ENCODE measurements at regions not wholly inside any gene's neighbourhood (a gene's known extent, or its start where the extent isn't known, plus 50 kb on each side); places are given as distances from the start of the nearest gene placed in this dataset.
"Not testable (repeated sequence)": the region's sequence is repeated elsewhere in the genome, so short reads cannot be mapped to it uniquely, and the experiment has no call there.

DNA sequence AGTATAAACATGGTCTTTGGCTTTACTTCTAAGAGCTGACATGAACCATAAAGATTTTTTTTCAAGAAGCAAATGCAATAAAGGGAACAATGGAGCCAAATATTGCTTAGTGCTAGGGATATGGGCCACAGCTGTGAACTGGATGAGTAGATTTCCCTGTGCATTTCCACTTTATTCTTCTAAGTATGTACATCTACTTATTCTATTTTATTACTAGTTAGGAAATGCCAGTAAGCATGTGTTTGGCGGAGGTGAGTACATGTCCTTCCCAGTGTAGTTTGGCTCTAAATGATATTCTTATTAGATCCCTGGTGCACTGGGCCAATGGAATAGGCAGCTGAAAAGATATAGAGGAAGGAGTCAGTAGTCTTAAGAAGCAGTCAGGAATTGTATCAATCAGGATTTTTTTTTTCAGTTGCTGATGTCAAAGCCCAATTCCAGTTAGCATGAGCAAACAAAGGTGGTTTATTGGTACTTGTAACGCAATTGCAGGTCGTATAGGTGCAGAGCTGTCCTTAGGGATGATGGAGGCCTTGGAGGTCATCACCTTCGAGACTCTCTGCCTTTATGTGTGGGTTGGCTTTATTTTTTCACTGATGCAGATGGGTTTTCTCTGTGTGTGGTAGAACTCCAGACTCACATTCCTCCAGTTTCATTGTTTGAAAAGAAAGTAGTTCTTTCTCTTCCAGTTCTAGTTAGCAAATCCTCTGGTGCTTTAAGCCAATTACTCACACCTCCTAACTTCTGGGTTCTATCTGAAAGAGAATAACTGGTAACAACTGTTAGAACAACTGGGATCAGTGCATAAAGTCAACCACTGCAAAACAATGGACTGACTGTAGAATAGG lies 139.0 kb upstream of the LRIG3 start:
- no peaks in the 10 kb centered on the region for H3K27me3 ChIP-seq (replicated peaks; ENCODE audit: control insufficient read depth, insufficient read depth, low read length)
- H3K36me3 ChIP-seq (ENCODE audit: control insufficient read depth, insufficient read depth, low read length) = no peaks in the 10 kb centered on the region
- intact Hi-C loops (cut with micrococcal nuclease; ENCODE audit: unreplicated experiment) = no loop called here
- Mint-ChIP-seq H3K36me3 (ENCODE audit: insufficient read depth, unreplicated experiment) (no peaks in the 10 kb centered on the region), H3K27me3 (ENCODE audit: insufficient read depth, unreplicated experiment) (no peaks in the 10 kb centered on the region), H3K9me3 (ENCODE audit: unreplicated experiment) (no peaks in the 10 kb centered on the region), H3K4me3 (ENCODE audit: unreplicated experiment) (no peak overlapping the region), H3K4me1 (ENCODE audit: low read depth, unreplicated experiment) (no peaks in the 10 kb centered on the region), H3K27ac (ENCODE audit: unreplicated experiment) (no peak overlapping the region)
- DNase-seq = no peak
- BruUV-seq (replicated peaks) = no TSS peak
- no peak overlapping the region for H3K4me3 ChIP-seq (ENCODE audit: low read depth, low read length)
- no peak for TF ChIP-seq CTCF (IDR thresholded peaks at IDR 0.05; ENCODE audit: insufficient read depth in 1 of 2, low read depth in 1 of 2, low read length in 1 of 2, severe bottlenecking in 1 of 2, unreplicated experiment in 1 of 2)
- CTCF ChIA-PET = no interaction called here
- H3K4me1 ChIP-seq = peaks cover 5% of the 10 kb centered on the region; the same call in 1 of the 2 replicates
- POLR2A ChIA-PET = no interaction called here
- no peaks in the 10 kb centered on the region for H3K9me3 ChIP-seq

- Mint-ChIP-seq H3K9me3 (ENCODE audit: unreplicated experiment) (no peaks in the 10 kb centered on the region), H3K36me3 (ENCODE audit: insufficient read depth, unreplicated experiment) (no peaks in the 10 kb centered on the region), H3K27ac (ENCODE audit: unreplicated experiment) (no peak overlapping the region), H3K4me3 (ENCODE audit: unreplicated experiment) (no peak overlapping the region), H3K4me1 (ENCODE audit: low read depth, unreplicated experiment) (no peaks in the 10 kb centered on the region), H3K27me3 (ENCODE audit: insufficient read depth, unreplicated experiment) (no peaks in the 10 kb centered on the region)
- H3K9me3 ChIP-seq = no peaks in the 10 kb centered on the region
- no peaks in the 10 kb centered on the region for H3K36me3 ChIP-seq (ENCODE audit: control insufficient read depth, insufficient read depth, low read length)
- intact Hi-C loops (cut with micrococcal nuclease; ENCODE audit: unreplicated experiment) = no loop called here
- no TSS peak for BruUV-seq (replicated peaks)
- H3K27me3 ChIP-seq (replicated peaks; ENCODE audit: control insufficient read depth, insufficient read depth, low read length) = no peaks in the 10 kb centered on the region
- peaks cover 5% of the 10 kb centered on the region; the same call in 1 of the 2 replicates for H3K4me1 ChIP-seq
- DNase-seq = no peak
- ChIA-PET POLR2A (no interaction called here), CTCF (no interaction called here)
- no peak for TF ChIP-seq CTCF (IDR thresholded peaks at IDR 0.05; ENCODE audit: insufficient read depth in 1 of 2, low read depth in 1 of 2, low read length in 1 of 2, severe bottlenecking in 1 of 2, unreplicated experiment in 1 of 2)
- H3K4me3 ChIP-seq (ENCODE audit: low read depth, low read length) = no peak overlapping the region
Observed at GRCh38 chr12:59056966-59057365, 136.7 kb upstream of the LRIG3 start.

DNA sequence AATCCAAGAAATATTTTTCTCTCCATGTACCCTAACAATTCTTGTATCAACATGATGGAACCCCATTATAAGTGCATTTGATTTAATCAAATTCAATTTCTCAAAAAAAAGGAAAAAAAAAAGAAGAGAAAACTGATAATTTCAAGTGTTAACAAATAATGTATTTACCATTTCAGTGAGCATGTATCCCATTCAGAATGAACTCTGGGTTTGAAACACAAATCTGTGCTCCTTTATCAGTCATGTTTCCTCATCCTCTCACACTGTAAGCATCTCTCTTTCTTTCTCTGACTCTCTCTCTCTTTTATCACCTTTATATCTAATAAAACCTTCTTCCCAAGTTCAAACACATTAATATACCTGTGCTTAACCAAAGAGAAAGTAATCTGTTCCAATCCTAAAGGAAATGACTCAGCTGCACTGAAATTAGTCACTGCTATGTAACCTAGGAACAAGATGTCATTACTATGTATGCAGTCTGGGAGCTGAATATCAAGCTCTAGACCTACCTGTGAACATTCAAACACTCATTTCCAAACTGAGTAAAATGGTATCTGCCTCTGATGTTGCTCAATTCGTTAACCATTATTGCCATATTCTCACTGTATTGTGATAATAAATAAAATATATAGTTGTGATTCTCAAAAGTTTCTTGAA lies 135.0 kb upstream of the LRIG3 start:
- Mint-ChIP-seq H3K9me3 (ENCODE audit: unreplicated experiment) (no peaks in the 10 kb centered on the region), H3K27me3 (ENCODE audit: insufficient read depth, unreplicated experiment) (no peaks in the 10 kb centered on the region), H3K27ac (ENCODE audit: unreplicated experiment) (no peak overlapping the region), H3K4me3 (ENCODE audit: unreplicated experiment) (no peak overlapping the region), H3K36me3 (ENCODE audit: insufficient read depth, unreplicated experiment) (no peaks in the 10 kb centered on the region), H3K4me1 (ENCODE audit: low read depth, unreplicated experiment) (no peaks in the 10 kb centered on the region)
- no peak for DNase-seq
- POLR2A ChIA-PET = no interaction called here
- no TSS peak for BruUV-seq (replicated peaks)
- H3K4me1 ChIP-seq = peaks cover 5% of the 10 kb centered on the region; the same call in 1 of the 2 replicates
- no peaks in the 10 kb centered on the region for H3K9me3 ChIP-seq
- H3K4me3 ChIP-seq (ENCODE audit: low read depth, low read length) = no peak overlapping the region
- CTCF ChIA-PET = no interaction called here
- intact Hi-C loops (cut with micrococcal nuclease; ENCODE audit: unreplicated experiment) = no loop called here
- TF ChIP-seq CTCF (IDR thresholded peaks at IDR 0.05; ENCODE audit: insufficient read depth in 1 of 2, low read depth in 1 of 2, low read length in 1 of 2, severe bottlenecking in 1 of 2, unreplicated experiment in 1 of 2) = no peak
- H3K27me3 ChIP-seq (replicated peaks; ENCODE audit: control insufficient read depth, insufficient read depth, low read length) = no peaks in the 10 kb centered on the region
- no peaks in the 10 kb centered on the region for H3K36me3 ChIP-seq (ENCODE audit: control insufficient read depth, insufficient read depth, low read length)

- POLR2A ChIA-PET; H3K27me3 ChIP-seq (replicated peaks; ENCODE audit: control insufficient read depth, insufficient read depth, low read length); H3K36me3 ChIP-seq (ENCODE audit: control insufficient read depth, insufficient read depth, low read length); H3K27me3 Mint-ChIP-seq (ENCODE audit: insufficient read depth, unreplicated experiment); H3K9me3 Mint-ChIP-seq (ENCODE audit: unreplicated experiment); BruUV-seq (replicated peaks); intact Hi-C loops (cut with micrococcal nuclease; ENCODE audit: unreplicated experiment); CTCF ChIA-PET; H3K4me1 Mint-ChIP-seq (ENCODE audit: low read depth, unreplicated experiment); H3K4me1 ChIP-seq; H3K9me3 ChIP-seq; H3K36me3 Mint-ChIP-seq (ENCODE audit: insufficient read depth, unreplicated experiment); H3K4me3 ChIP-seq (ENCODE audit: low read depth, low read length); H3K27ac Mint-ChIP-seq (ENCODE audit: unreplicated experiment); H3K4me3 Mint-ChIP-seq (ENCODE audit: unreplicated experiment); DNase-seq: not testable (repeated sequence)
Observed at GRCh38 chr12:59053266-59053899, 133.1 kb upstream of the LRIG3 start.

Measured in Caco-2 (cell line).